ENCODE measurements at regions not wholly inside any gene's neighbourhood (a gene's known extent, or its start where the extent isn't known, plus 50 kb on each side); places are given as distances from the start of the nearest gene placed in this dataset.

DNA sequence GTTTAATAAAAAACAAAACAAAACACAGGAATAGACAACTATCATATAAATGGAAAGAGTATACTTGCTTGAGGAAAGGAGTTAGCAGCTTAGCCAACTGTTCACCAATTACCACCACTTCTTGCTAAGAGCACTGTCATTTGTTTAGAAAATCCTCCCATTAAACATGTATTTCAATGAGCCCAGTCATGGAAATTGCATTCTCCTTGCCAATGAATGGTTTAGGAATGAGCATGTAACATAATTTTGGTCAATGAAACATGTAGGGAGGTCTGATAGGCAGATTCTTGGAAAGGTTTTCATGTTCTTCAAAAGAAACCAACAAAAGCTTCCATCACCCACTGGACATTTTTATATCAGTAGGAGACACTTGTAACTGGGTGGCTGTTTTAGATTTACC, 502.8 kb upstream of the PAPPA start:
- TF ChIP-seq, protein P1, sequence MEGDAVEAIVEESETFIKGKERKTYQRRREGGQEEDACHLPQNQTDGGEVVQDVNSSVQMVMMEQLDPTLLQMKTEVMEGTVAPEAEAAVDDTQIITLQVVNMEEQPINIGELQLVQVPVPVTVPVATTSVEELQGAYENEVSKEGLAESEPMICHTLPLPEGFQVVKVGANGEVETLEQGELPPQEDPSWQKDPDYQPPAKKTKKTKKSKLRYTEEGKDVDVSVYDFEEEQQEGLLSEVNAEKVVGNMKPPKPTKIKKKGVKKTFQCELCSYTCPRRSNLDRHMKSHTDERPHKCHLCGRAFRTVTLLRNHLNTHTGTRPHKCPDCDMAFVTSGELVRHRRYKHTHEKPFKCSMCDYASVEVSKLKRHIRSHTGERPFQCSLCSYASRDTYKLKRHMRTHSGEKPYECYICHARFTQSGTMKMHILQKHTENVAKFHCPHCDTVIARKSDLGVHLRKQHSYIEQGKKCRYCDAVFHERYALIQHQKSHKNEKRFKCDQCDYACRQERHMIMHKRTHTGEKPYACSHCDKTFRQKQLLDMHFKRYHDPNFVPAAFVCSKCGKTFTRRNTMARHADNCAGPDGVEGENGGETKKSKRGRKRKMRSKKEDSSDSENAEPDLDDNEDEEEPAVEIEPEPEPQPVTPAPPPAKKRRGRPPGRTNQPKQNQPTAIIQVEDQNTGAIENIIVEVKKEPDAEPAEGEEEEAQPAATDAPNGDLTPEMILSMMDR (IDR thresholded peaks at IDR 0.05; ENCODE audit: low read depth, low read length) = no peak
- no peak for TF ChIP-seq EZH2phosphoT487 (IDR thresholded peaks at IDR 0.05; ENCODE audit: low read depth)

Data from OCI-LY3 (cell line).